AG10803 (cell line): ENCODE measurements at regions not wholly inside any gene's neighbourhood (a gene's known extent, or its start where the extent isn't known, plus 50 kb on each side); places are given as distances from the start of the nearest gene placed in this dataset.

Experiments used
- DNase-seq: peaks from one replicate; pipeline ENCODE4 v3.0.0; 2010; ENCODE audit warnings: low read depth
- H3K4me3 ChIP-seq: 2 replicates; pipeline ENCODE4 v1.5.1; 2011; ENCODE audit warnings: mild to moderate bottlenecking, low read length, control low read depth
- TF ChIP-seq, protein P1 (sequence below): conservative IDR thresholded peaks from 2 replicates; pipeline ENCODE4 v1.5.1; 2011; ENCODE audit warnings: mild to moderate bottlenecking, low read length, control low read depth, inconsistent platforms

DNA sequence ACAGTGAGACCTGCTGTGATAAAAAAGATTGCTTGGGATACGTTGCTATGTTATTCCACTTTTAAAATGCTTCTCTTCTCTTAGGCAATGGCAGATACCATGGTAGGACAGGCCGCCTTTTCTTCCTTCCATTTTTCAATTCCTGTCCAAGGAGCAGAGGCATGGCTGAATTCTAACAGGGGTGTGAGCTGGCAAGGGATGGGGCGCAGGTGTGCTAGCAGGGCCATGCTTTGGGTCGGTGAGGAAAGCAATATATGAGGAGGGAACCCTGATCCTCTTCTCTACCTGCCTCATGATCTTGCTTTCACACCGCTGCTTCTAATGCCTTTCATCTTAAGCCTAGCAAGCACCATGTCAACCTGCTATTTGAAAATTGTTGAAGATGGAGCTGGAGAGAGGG, 225.0 kb downstream of the KATNAL1 start:
- H3K4me3 ChIP-seq: no peak overlapping the region
- TF ChIP-seq, protein P1, sequence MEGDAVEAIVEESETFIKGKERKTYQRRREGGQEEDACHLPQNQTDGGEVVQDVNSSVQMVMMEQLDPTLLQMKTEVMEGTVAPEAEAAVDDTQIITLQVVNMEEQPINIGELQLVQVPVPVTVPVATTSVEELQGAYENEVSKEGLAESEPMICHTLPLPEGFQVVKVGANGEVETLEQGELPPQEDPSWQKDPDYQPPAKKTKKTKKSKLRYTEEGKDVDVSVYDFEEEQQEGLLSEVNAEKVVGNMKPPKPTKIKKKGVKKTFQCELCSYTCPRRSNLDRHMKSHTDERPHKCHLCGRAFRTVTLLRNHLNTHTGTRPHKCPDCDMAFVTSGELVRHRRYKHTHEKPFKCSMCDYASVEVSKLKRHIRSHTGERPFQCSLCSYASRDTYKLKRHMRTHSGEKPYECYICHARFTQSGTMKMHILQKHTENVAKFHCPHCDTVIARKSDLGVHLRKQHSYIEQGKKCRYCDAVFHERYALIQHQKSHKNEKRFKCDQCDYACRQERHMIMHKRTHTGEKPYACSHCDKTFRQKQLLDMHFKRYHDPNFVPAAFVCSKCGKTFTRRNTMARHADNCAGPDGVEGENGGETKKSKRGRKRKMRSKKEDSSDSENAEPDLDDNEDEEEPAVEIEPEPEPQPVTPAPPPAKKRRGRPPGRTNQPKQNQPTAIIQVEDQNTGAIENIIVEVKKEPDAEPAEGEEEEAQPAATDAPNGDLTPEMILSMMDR: no peak
- no peak for DNase-seq

DNA sequence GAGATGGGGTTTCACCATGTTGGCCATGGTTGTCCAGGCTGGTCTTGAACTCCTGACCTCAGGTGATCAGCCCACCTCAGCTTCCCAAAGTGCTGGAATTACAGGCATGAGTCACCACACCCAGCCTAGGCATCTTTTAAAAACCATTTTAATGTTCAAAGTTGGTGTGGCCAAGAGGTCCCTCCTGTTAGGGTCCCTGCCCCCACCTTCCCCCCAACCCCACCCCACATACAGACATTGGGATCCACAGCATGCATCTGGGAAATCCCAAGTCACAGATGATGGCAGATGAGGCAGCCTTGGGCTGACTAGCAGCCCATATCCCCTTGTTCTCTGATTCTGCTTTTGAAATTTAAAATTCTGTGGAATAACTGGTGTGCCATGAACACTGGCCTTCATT, 226.0 kb downstream of the KATNAL1 start:
- TF ChIP-seq, protein P1: no peak
- H3K4me3 ChIP-seq: no peak overlapping the region
- no peak for DNase-seq

DNA sequence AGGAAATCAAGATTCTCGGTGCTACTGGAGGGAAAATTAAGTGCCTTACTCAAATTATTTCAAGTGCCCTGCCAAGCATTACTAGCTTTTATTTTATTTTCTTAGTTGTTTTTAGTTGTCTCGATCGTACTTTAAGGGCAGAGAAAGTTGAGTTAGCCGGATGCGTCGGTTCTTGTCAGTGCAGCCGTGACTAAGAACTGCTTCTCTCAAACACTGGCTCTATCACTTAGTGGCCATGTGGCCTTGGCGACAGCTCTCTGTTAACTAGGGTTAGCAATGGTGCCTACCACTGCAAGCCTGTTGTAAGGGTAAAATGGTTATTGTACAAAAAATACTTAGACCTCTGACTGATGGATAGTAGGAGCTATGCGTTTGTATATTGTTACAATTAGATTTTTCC, 227.8 kb downstream of the KATNAL1 start:
- DNase-seq: no peak
- TF ChIP-seq, protein P1: no peak
- H3K4me3 ChIP-seq: no peak overlapping the region

DNA sequence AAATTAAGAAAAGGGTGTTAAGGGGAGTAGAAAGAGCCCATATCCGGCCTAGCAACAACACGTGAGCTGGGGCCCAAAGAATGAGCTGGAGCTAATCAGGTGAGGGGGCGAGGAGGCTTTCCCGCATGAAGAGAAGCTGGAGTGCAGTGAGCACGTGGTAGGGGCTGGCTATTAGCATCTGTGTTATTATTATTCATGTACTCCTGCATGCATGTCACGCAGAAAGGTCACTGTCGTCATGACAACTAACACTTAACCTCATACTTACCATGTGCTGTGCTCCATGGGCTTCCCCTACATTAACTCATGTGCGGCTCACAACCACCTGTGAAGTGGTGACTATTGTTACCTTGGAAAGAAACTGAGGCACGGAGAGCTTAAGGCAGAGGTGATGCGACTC, 227.6 kb upstream of the UBL3 start:
- no peak overlapping the region for H3K4me3 ChIP-seq
- no peak for DNase-seq
- TF ChIP-seq, protein P1: no peak

DNA sequence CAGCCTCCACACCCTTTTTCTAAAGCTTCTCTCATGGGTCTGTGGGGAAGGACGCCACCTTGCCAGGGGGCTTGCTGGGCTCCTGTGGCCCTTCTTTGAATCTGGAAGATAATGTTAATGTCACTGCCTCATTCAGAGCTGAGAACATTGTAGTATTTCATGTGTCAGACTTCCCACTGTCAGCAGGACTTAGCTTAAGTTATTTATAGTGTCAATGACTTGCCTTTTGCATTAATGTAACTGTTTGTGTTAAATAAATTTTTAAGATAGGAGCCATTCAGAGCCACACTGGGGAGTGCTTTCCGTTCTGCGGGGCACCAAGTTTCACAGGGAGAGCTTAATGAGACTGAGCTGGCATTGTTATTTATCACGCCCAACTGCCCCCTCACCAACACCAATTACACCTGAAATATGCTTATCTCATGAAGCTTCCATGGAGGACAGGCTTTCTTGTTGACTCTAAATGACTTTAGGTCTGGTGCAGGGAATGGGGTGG, 226.9 kb upstream of the UBL3 start:
- no peak overlapping the region for H3K4me3 ChIP-seq
- TF ChIP-seq, protein P1: no peak
- DNase-seq: no peak

DNA sequence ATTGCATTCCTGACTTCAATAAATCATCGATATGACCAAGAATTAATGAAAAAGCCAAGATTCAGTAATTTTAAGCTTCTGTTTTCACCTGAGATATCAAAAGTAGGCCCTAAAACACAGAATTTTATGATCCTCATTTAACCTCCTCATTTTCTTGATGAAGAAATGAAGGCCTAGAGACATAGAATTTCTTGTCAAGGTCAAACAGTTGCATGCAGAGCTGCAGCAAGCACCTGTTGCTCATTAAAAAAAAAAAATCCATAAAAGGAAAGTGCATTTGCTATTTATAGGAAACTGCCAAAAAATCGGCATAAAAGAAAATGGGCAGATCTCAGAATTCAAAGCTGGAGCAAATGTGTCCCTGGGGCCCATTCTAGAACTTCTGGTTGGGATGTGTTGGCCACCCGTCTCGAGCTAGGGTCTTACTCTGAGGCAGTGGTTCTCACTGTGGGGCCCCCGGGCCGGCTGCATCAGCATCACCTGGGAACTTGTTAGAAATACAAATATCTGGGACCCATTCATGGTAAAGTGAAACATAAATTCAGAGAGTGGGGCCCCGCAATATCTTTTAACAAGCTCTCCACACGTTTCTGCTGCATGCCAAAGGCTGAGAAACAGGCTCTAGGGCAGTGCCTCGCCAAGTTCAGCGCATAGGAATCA, 224.7 kb upstream of the UBL3 start:
- TF ChIP-seq, protein P1: no peak
- DNase-seq: no peak
- H3K4me3 ChIP-seq: no peak overlapping the region

DNA sequence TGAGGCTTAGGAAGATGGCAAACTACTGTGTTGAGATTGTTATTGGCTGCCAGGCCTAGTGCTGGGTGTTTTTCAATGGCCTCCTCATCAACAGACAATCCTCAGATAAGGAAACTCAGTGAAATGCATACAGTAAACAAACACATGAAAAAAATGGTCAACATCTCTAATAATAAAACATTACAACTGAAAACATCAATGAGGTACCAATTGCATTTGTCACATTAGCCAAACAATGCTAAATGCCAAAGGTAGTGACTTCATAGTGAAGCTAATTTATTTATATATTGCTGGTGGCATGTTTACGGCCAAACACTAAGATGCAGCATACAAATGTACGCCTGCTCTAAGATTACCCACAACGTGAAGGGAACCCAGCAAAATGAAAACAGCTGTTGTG, 224.0 kb upstream of the UBL3 start:
- TF ChIP-seq, protein P1: no peak
- no peak for DNase-seq
- H3K4me3 ChIP-seq: no peak overlapping the region
